PC-9 (cell line): ENCODE measurements at regions not wholly inside any gene's neighbourhood (a gene's known extent, or its start where the extent isn't known, plus 50 kb on each side); places are given as distances from the start of the nearest gene placed in this dataset.

Source experiments
- EZH2 ChIP-seq: fragments of 200-600 bp; sonication (generic); IDR thresholded peaks from 2 replicates; pipeline ENCODE4 v1.8.0; 2017; ENCODE audit warnings: antibody characterized with exemption, low read depth
- TF ChIP-seq, protein P1 (sequence below): fragments of 200-600 bp; sonication (generic); conservative IDR thresholded peaks from 2 replicates; pipeline ENCODE4 v1.6.1; 2017; ENCODE audit warnings: mixed run types, antibody characterized with exemption, mild to moderate bottlenecking, moderate library complexity

DNA sequence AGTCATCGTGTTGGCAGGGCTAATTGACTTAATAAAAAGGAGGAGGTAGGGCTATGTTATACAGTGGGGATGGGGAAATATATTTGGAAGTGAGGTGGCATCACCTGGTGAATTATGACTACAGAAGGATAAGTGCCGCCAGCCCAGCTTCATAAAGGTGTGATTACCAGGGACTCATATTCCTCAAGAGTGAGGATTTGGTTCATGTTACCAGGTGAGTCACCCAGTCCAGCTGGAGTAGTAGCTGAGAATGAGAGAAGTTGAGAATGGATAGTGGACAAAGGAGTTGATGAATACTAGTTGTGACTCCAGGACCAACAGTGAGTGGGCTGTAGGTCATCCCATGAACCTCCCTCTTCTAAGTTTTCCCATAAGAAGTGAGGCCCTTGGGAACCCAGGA lies 143.0 kb upstream of the GALNT15 start:
- TF ChIP-seq, protein P1, sequence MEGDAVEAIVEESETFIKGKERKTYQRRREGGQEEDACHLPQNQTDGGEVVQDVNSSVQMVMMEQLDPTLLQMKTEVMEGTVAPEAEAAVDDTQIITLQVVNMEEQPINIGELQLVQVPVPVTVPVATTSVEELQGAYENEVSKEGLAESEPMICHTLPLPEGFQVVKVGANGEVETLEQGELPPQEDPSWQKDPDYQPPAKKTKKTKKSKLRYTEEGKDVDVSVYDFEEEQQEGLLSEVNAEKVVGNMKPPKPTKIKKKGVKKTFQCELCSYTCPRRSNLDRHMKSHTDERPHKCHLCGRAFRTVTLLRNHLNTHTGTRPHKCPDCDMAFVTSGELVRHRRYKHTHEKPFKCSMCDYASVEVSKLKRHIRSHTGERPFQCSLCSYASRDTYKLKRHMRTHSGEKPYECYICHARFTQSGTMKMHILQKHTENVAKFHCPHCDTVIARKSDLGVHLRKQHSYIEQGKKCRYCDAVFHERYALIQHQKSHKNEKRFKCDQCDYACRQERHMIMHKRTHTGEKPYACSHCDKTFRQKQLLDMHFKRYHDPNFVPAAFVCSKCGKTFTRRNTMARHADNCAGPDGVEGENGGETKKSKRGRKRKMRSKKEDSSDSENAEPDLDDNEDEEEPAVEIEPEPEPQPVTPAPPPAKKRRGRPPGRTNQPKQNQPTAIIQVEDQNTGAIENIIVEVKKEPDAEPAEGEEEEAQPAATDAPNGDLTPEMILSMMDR = no peak
- TF ChIP-seq EZH2 = no peak
